ENCODE measurements at regions not wholly inside any gene's neighbourhood (a gene's known extent, or its start where the extent isn't known, plus 50 kb on each side); places are given as distances from the start of the nearest gene placed in this dataset.

DNA sequence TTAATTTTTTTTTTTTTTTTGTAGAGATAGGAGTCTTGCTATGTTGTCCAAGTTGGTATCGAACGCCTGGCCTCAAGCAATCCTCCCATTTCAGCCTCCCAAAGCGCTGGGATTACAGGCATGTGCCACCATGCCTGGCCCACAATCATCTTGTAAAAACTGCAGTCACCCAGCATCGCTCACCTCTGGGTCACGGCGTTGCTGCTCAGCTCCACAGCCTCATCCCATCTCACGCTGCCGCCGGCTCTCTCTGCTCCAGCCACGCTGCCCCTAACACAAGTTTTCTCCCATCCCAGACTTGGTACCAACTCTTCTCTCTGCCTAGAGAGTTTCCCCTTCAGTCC is 69.2 kb downstream of the MAP1LC3B2 start:
- DNase-seq, result no peak
- intact Hi-C loops (cut with micrococcal nuclease), result no loop called here
- no peak for ATAC-seq
